SK-N-SH (cell line): ENCODE measurements at regions not wholly inside any gene's neighbourhood (a gene's known extent, or its start where the extent isn't known, plus 50 kb on each side); places are given as distances from the start of the nearest gene placed in this dataset.

Experiments used
- CTCF ChIA-PET: fragments of 300-600, 350-600 bp; formaldehyde crosslinking; extraction: SDS; loops from one replicate; lab custom pipeline; 2021; lab: Yijun Ruan, JAX
- POLR2A ChIA-PET: fragments of 350-600 bp; sonication (Branson Sonifier 250); formaldehyde crosslinking; extraction: SDS; loops from one replicate; lab custom pipeline; 2020; ENCODE audit warnings: antibody characterized with exemption, inconsistent platforms; lab: Yijun Ruan, JAX
- DNase-seq: peaks from one replicate; pipeline ENCODE4 v3.0.0; 2012
- H2AFZ ChIP-seq: fragments of 200-600 bp; sonication (generic); 2 replicates; pipeline ENCODE4 v1.8.1; 2016; ENCODE audit warnings: antibody characterized with exemption, mild to moderate bottlenecking, low read depth
- H3F3A ChIP-seq: fragments of 200-600 bp; sonication (generic); replicated peaks from 2 replicates; pipeline ENCODE3; 2016; ENCODE audit warnings: antibody characterized with exemption, mild to moderate bottlenecking; ENCODE audit not compliant: insufficient read depth
- H3K27ac ChIP-seq, 2 experiments: fragments of 200-500 bp in 1 of 2; fragments of 200-600 bp in 1 of 2; sonication (Bioruptor generic) in 1 of 2; sonication (generic), shearing (Covaris generic) in 1 of 2; 2 replicates each; pipeline versions ENCODE4 v1.5.1 to v1.6.1; 2014 to 2016; ENCODE audit warnings: low read depth in 2 of 2, inconsistent platforms in 1 of 2, low read length in 1 of 2, mild to moderate bottlenecking in 1 of 2, mixed read lengths in 1 of 2
- H3K27me3 ChIP-seq: fragments of 200-600 bp; sonication (generic), shearing (Covaris generic); 2 replicates; pipeline ENCODE4 v1.6.1; 2016; ENCODE audit warnings: mixed run types; ENCODE audit not compliant: insufficient read depth
- H3K36me3 ChIP-seq, 2 experiments: fragments of 200-500 bp in 1 of 2; fragments of 200-600 bp in 1 of 2; sonication (Bioruptor generic) in 1 of 2; sonication (generic) in 1 of 2; replicated peaks in 1 of 2; 2 replicates each; pipeline versions ENCODE3 to v1.5.1; 2014 to 2016; ENCODE audit warnings: low read length in 1 of 2, mild to moderate bottlenecking in 1 of 2; ENCODE audit not compliant: insufficient read depth in 2 of 2, control insufficient read depth in 1 of 2
- H3K4me1 ChIP-seq, 2 experiments: fragments of 200-500 bp in 1 of 2; fragments of 200-600 bp in 1 of 2; sonication (Bioruptor generic) in 1 of 2; sonication (generic), shearing (Covaris generic) in 1 of 2; 2 replicates each; pipeline versions ENCODE4 v1.5.1 to v1.6.1; 2014 to 2016; ENCODE audit warnings: low read depth in 1 of 2, low read length in 1 of 2, mixed run types in 1 of 2; ENCODE audit not compliant: insufficient read depth in 2 of 2, control insufficient read depth in 1 of 2
- H3K4me2 ChIP-seq: fragments of 200-600 bp; sonication (generic), shearing (Covaris generic); 2 replicates; pipeline ENCODE4 v1.6.1; 2017; ENCODE audit warnings: mixed run types
- H3K4me3 ChIP-seq, 2 experiments: fragments of 200-500 bp in 1 of 2; fragments of 200-600 bp in 1 of 2; sonication (Bioruptor generic) in 1 of 2; sonication (generic), shearing (Covaris generic) in 1 of 2; 2 replicates each; pipeline versions ENCODE4 v1.5.1 to v1.8.1; 2014 to 2016; ENCODE audit warnings: low read depth in 2 of 2, inconsistent platforms in 1 of 2, low read length in 1 of 2, mild to moderate bottlenecking in 1 of 2, mixed read lengths in 1 of 2, moderate library complexity in 1 of 2
- H3K79me2 ChIP-seq: fragments of 200-600 bp; sonication (generic); 2 replicates; pipeline ENCODE4 v1.8.1; 2017; ENCODE audit warnings: mild to moderate bottlenecking; ENCODE audit not compliant: insufficient read depth
- H3K9ac ChIP-seq: fragments of 200-600 bp; sonication (generic); 2 replicates; pipeline ENCODE4 v1.6.1; 2017; ENCODE audit warnings: mixed run types
- H3K9me2 ChIP-seq: fragments of 200-600 bp; sonication (generic); 2 replicates; pipeline ENCODE4 v1.6.1; 2017; ENCODE audit warnings: mixed run types
- H3K9me3 ChIP-seq: fragments of 200-600 bp; sonication (generic); 2 replicates; pipeline ENCODE4 v1.6.1; 2017; ENCODE audit warnings: mixed run types, mild to moderate bottlenecking, moderate library complexity
- H4K20me1 ChIP-seq: fragments of 200-600 bp; sonication (generic); 2 replicates; pipeline ENCODE4 v1.6.1; 2017; ENCODE audit warnings: mild to moderate bottlenecking, mixed run types; ENCODE audit not compliant: insufficient read depth
- CHD2 ChIP-seq: fragments of 150-350 bp; IDR thresholded peaks from 2 replicates; pipeline ENCODE4 v1.6.1; 2018; ENCODE audit warnings: low read length; ENCODE audit not compliant: partially characterized antibody
- EP300 ChIP-seq, 2 experiments: IDR thresholded peaks; 2 replicates each; pipeline versions ENCODE4 v1.4.0 to v1.6.1; 2012; ENCODE audit warnings: borderline replicate concordance in 1 of 2, low read depth in 1 of 2, low read length in 1 of 2
- EZH2phosphoT487 ChIP-seq: fragments of 200-600 bp; sonication (generic); IDR thresholded peaks from 2 replicates; pipeline ENCODE4 v1.6.1; 2017; ENCODE audit warnings: low read depth, mixed run types, mild to moderate bottlenecking, antibody characterized with exemption, moderate library complexity, borderline replicate concordance
- FOSL2 ChIP-seq: IDR thresholded peaks from 2 replicates; pipeline ENCODE4 v1.4.0; 2012; ENCODE audit warnings: low read depth, mild to moderate bottlenecking, moderate library complexity, borderline replicate concordance
- GATA2 ChIP-seq: sonication (generic); formaldehyde crosslinking; IDR thresholded peaks from 2 replicates; pipeline ENCODE4 v1.5.0; 2020; ENCODE audit warnings: mild to moderate bottlenecking, missing genetic modification reagents
- JUND ChIP-seq: IDR thresholded peaks from 2 replicates; pipeline ENCODE4 v1.4.0; 2012
- MXI1 ChIP-seq: IDR thresholded peaks from 2 replicates; pipeline ENCODE4 v1.6.1; 2012; ENCODE audit warnings: mild to moderate bottlenecking, low read depth, low read length, improper control_type of control experiment
- NRF1 ChIP-seq: IDR thresholded peaks from 2 replicates; pipeline ENCODE4 v1.6.1; 2012; ENCODE audit warnings: low read depth, mild to moderate bottlenecking, low read length
- RAD21 ChIP-seq: IDR thresholded peaks from 2 replicates; pipeline ENCODE4 v1.6.1; 2012; ENCODE audit warnings: mild to moderate bottlenecking, low read length
- RXRA ChIP-seq: IDR thresholded peaks from 2 replicates; pipeline ENCODE4 v1.4.0; 2012; ENCODE audit warnings: low read depth, mild to moderate bottlenecking, borderline replicate concordance
- TCF12 ChIP-seq: IDR thresholded peaks from 2 replicates; pipeline ENCODE4 v1.4.0; 2012
- TEAD4 ChIP-seq: IDR thresholded peaks from 2 replicates; pipeline ENCODE4 v1.4.0; 2012; ENCODE audit warnings: mild to moderate bottlenecking, borderline replicate concordance; ENCODE audit not compliant: insufficient read depth
- YY1 ChIP-seq: IDR thresholded peaks from 2 replicates; pipeline ENCODE4 v1.4.0; 2012; ENCODE audit warnings: low read depth, mild to moderate bottlenecking
- WGBS: methylation state at CpG from one replicate; pipeline ENCODE4 v1.1.6; 2017; ENCODE audit warnings: low lambda C conversion rate; 5-methylcytosine and 5-hydroxymethylcytosine counted together
- TF ChIP-seq, protein P1 (sequence below): IDR thresholded peaks from 2 replicates; pipeline ENCODE4 v1.4.0; 2012; ENCODE audit warnings: low read depth
- TF ChIP-seq, protein P2 (sequence below): fragments of 150-350 bp; IDR thresholded peaks from 2 replicates; pipeline ENCODE4 v1.6.1; 2016; ENCODE audit warnings: mild to moderate bottlenecking, low read depth, low read length
- TF ChIP-seq, protein P3 (sequence below): IDR thresholded peaks from 2 replicates; pipeline ENCODE4; 2012
- TF ChIP-seq, protein P4 (sequence below): fragments of 150-350 bp; IDR thresholded peaks from 2 replicates; pipeline ENCODE4 v1.6.1; 2017; ENCODE audit warnings: antibody characterized with exemption, low read length, low read depth, borderline replicate concordance
- TF ChIP-seq, protein P5 (sequence below): IDR thresholded peaks from 2 replicates; pipeline ENCODE4 v1.4.0; 2012; ENCODE audit warnings: low read depth, borderline replicate concordance

DNA sequence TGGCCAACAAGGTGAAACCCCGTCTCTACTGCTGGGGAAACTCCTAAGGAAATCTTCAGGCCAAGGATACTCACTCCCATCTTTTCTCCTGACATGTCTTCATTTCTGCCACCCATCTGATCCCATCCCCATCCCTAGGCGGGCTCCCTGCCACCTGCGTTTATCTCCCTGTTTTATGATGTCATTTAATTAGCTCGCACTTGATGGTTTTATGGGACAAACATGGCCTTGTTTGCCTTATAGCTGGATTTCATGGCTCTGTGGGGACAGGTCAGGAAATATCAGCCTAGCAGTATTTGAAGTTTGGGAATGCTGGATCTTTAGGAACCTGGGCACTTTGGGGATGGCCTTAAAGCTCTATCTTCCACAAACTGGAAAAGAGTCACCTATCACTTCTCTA lies 88.5 kb upstream of the CISTR start:
- no peaks in the 10 kb centered on the region for H3K9me3 ChIP-seq
- no peak overlapping the region for H3K9ac ChIP-seq
- H3K79me2 ChIP-seq = no peaks in the 10 kb centered on the region
- TF ChIP-seq, protein P1, sequence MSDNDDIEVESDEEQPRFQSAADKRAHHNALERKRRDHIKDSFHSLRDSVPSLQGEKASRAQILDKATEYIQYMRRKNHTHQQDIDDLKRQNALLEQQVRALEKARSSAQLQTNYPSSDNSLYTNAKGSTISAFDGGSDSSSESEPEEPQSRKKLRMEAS = no peak
- no peak for TF ChIP-seq FOSL2
- TF ChIP-seq NRF1 = no peak
- TF ChIP-seq EP300 (IDR thresholded peaks at IDR 0.05; ENCODE audit: borderline replicate concordance in 1 of 2, low read depth in 1 of 2, low read length in 1 of 2) = no peak
- no peak for TF ChIP-seq TCF12
- TF ChIP-seq EZH2phosphoT487 = no peak
- no peak for TF ChIP-seq RAD21
- TF ChIP-seq, protein P2, sequence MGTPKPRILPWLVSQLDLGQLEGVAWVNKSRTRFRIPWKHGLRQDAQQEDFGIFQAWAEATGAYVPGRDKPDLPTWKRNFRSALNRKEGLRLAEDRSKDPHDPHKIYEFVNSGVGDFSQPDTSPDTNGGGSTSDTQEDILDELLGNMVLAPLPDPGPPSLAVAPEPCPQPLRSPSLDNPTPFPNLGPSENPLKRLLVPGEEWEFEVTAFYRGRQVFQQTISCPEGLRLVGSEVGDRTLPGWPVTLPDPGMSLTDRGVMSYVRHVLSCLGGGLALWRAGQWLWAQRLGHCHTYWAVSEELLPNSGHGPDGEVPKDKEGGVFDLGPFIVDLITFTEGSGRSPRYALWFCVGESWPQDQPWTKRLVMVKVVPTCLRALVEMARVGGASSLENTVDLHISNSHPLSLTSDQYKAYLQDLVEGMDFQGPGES = no peak
- TF ChIP-seq MXI1 = no peak
- no peak for TF ChIP-seq CHD2
- TF ChIP-seq TEAD4 = no peak
- TF ChIP-seq RXRA = no peak
- TF ChIP-seq JUND = no peak
- TF ChIP-seq, protein P3, sequence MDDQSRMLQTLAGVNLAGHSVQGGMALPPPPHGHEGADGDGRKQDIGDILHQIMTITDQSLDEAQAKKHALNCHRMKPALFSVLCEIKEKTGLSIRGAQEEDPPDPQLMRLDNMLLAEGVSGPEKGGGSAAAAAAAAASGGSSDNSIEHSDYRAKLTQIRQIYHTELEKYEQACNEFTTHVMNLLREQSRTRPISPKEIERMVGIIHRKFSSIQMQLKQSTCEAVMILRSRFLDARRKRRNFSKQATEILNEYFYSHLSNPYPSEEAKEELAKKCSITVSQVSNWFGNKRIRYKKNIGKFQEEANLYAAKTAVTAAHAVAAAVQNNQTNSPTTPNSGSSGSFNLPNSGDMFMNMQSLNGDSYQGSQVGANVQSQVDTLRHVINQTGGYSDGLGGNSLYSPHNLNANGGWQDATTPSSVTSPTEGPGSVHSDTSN = no peak
- TF ChIP-seq, protein P4, sequence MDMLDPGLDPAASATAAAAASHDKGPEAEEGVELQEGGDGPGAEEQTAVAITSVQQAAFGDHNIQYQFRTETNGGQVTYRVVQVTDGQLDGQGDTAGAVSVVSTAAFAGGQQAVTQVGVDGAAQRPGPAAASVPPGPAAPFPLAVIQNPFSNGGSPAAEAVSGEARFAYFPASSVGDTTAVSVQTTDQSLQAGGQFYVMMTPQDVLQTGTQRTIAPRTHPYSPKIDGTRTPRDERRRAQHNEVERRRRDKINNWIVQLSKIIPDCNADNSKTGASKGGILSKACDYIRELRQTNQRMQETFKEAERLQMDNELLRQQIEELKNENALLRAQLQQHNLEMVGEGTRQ = no peak
- no peak for TF ChIP-seq GATA2 (CRISPR knock-in tag)
- TF ChIP-seq, all 33 proteins: peak for 0
- H3K9me2 ChIP-seq = no peaks in the 10 kb centered on the region
- no peak overlapping the region for H2AFZ ChIP-seq
- H3K27me3 ChIP-seq = peaks cover 66% of the 10 kb centered on the region
- WGBS = 13% methylated on average over 4 of the region's 4 CpGs
- ChIA-PET CTCF (interaction anchor here (0.9 to 1.0 kb wide), 4 partner anchors 8 to 84 kb away, joined by 3 read pairs; no protein-coding TSS in a partner anchor), POLR2A (no interaction called here)
- H3K36me3 ChIP-seq = no peaks in the 10 kb centered on the region
- H4K20me1 ChIP-seq = no peaks in the 10 kb centered on the region
- H3F3A ChIP-seq = no peaks in the 10 kb centered on the region
- H3K4me2 ChIP-seq = no peak overlapping the region
- no peak overlapping the region for H3K4me3 ChIP-seq
- H3K4me1 ChIP-seq = no peaks in the 10 kb centered on the region
- no peak for DNase-seq
- H3K27ac ChIP-seq = no peak overlapping the region

DNA sequence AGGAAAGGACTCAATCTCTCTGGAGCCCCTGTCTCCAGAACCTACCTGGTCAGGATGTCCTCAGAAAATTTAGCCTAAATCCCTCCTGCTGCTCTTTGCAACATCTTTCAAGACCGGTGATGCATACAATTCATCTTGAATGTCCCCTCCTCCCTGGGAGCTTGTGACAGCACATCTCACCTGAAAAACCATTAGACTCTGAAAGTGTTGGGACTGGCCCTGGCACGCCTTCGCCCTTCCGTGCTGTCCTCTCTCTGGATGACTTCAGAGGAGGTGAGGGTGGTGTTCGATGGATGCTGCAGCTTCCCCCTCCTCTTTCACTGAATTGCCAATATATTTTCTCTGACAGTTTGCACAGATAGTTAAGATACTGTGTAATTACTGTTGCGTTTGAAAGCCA lies 90.9 kb upstream of the CISTR start:
- DNase-seq = no peak
- no peaks in the 10 kb centered on the region for H3K9me2 ChIP-seq
- peaks cover 61% of the 10 kb centered on the region; the same call in 1 of the 2 replicates for H3K27me3 ChIP-seq
- H3K4me2 ChIP-seq = no peak overlapping the region
- no peak overlapping the region for H3K27ac ChIP-seq
- no peak overlapping the region for H3K4me3 ChIP-seq
- ChIA-PET CTCF (no interaction called here), POLR2A (no interaction called here)
- H3K36me3 ChIP-seq = no peaks in the 10 kb centered on the region
- no peaks in the 10 kb centered on the region for H3K79me2 ChIP-seq
- H3F3A ChIP-seq = no peaks in the 10 kb centered on the region
- WGBS = 14% methylated on average over 6 of the region's 6 CpGs
- H3K4me1 ChIP-seq = no peaks in the 10 kb centered on the region
- no peak overlapping the region for H3K9ac ChIP-seq
- no peaks in the 10 kb centered on the region for H3K9me3 ChIP-seq
- H4K20me1 ChIP-seq = no peaks in the 10 kb centered on the region
- H2AFZ ChIP-seq = no peak overlapping the region
- TF ChIP-seq, protein P5, sequence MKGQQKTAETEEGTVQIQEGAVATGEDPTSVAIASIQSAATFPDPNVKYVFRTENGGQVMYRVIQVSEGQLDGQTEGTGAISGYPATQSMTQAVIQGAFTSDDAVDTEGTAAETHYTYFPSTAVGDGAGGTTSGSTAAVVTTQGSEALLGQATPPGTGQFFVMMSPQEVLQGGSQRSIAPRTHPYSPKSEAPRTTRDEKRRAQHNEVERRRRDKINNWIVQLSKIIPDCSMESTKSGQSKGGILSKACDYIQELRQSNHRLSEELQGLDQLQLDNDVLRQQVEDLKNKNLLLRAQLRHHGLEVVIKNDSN = no peak
- TF ChIP-seq YY1 = no peak
